Panc1 (cell line): ENCODE measurements at regions not wholly inside any gene's neighbourhood (a gene's known extent, or its start where the extent isn't known, plus 50 kb on each side); places are given as distances from the start of the nearest gene placed in this dataset.

Experiments
- ATAC-seq: fragments of 200-7000 bp; cut with Tn5 transposase; 2 replicates; pipeline ENCODE4 v1.9.1; 2020; ENCODE audit warnings: mild to moderate bottlenecking, moderate library complexity
- BruUV-seq: library from RNA; stranded (reverse); fragments of 400-500 nt; replicated peaks from 2 replicates; lab custom pipeline; 2021; lab: Mats Ljungman, UMichigan
- CTCF ChIA-PET: fragments of 300-600 bp; sonication (Branson Sonifier 250); formaldehyde crosslinking; loops from one replicate; lab custom pipeline; 2022; ENCODE audit warnings: antibody characterized with exemption; lab: Charles Lee
- POLR2A ChIA-PET: fragments of 300-600 bp; sonication (Branson Sonifier 250); formaldehyde crosslinking; loops from one replicate; lab custom pipeline; 2022; ENCODE audit warnings: antibody characterized with exemption; lab: Charles Lee
- DNase-seq: peaks from one replicate; pipeline ENCODE4 v3.0.0-alpha.2; 2010; ENCODE audit warnings: low read depth, low spot score
- H3K27ac ChIP-seq: 2 replicates; pipeline ENCODE4 v1.5.1; 2011; ENCODE audit warnings: mild to moderate bottlenecking, low read length, inconsistent platforms
- H3K27me3 ChIP-seq: fragments of 200-500 bp; sonication (Bioruptor generic); 2 replicates; pipeline ENCODE4 v1.6.0; 2014; ENCODE audit warnings: low read length, inconsistent platforms; ENCODE audit not compliant: control insufficient read depth, insufficient read depth
- H3K36me3 ChIP-seq: fragments of 200-500 bp; sonication (Bioruptor generic); 2 replicates; pipeline ENCODE4 v1.5.1; 2014; ENCODE audit warnings: inconsistent platforms, mild to moderate bottlenecking, low read length, moderate library complexity; ENCODE audit not compliant: control insufficient read depth, insufficient read depth
- H3K4me1 ChIP-seq: 2 replicates; pipeline ENCODE4 v1.5.1; 2011; ENCODE audit warnings: inconsistent platforms, mild to moderate bottlenecking, low read length, moderate library complexity; ENCODE audit not compliant: control insufficient read depth, insufficient read depth
- H3K4me3 ChIP-seq, 2 experiments: 2 replicates each; pipeline ENCODE4 v1.5.1; 2011 to 2012; ENCODE audit warnings: low read depth in 2 of 2, low read length in 2 of 2, mild to moderate bottlenecking in 2 of 2, inconsistent platforms in 1 of 2, moderate library complexity in 1 of 2
- H3K9me3 ChIP-seq: fragments of 200-500 bp; sonication (Bioruptor generic); 2 replicates; pipeline ENCODE4 v1.5.1; 2014; ENCODE audit warnings: low read depth, mild to moderate bottlenecking, inconsistent platforms, low read length, moderate library complexity; ENCODE audit not compliant: control insufficient read depth, insufficient read depth
- POLR2AphosphoS5 ChIP-seq: IDR thresholded peaks from 2 replicates; pipeline ENCODE4 v1.6.1; 2012; ENCODE audit warnings: mild to moderate bottlenecking, low read depth, low read length, moderate library complexity
- SIN3A ChIP-seq: IDR thresholded peaks from 2 replicates; pipeline ENCODE4 v1.6.1; 2012; ENCODE audit warnings: low read depth, mild to moderate bottlenecking, low read length, moderate library complexity, borderline replicate concordance; ENCODE audit not compliant: insufficient read depth
- TCF7L2 ChIP-seq: IDR thresholded peaks from 2 replicates; pipeline ENCODE4 v1.6.1; 2011; ENCODE audit warnings: mild to moderate bottlenecking, low read depth, low read length, inconsistent platforms
- in situ Hi-C: cut with HindIII; loops from 2 replicates; pipeline ENCODE4 v1.10.0; 2016; ENCODE audit warnings: low sequenced_read_pairs, low pct_unique_long_range_greater_than_20kb
- intact Hi-C: fragments of 100-400 bp; cut with micrococcal nuclease; formaldehyde crosslinking; loops from one replicate; pipeline ENCODE4 v1.10.0; 2022; ENCODE audit not compliant: unreplicated experiment
- TF ChIP-seq, protein P1 (sequence below): fragments of 450-650 bp; IDR thresholded peaks from 2 replicates; pipeline ENCODE4 v1.5.1; 2017; ENCODE audit warnings: mild to moderate bottlenecking
- TF ChIP-seq, protein P2 (sequence below), 2 experiments: IDR thresholded peaks; 2 replicates each; pipeline ENCODE4 v1.6.1; 2011 to 2012; ENCODE audit warnings: low read depth in 2 of 2, control low read depth in 1 of 2, low read length in 1 of 2, mild to moderate bottlenecking in 1 of 2, moderate library complexity in 1 of 2; ENCODE audit not compliant: insufficient read depth in 1 of 2

DNA sequence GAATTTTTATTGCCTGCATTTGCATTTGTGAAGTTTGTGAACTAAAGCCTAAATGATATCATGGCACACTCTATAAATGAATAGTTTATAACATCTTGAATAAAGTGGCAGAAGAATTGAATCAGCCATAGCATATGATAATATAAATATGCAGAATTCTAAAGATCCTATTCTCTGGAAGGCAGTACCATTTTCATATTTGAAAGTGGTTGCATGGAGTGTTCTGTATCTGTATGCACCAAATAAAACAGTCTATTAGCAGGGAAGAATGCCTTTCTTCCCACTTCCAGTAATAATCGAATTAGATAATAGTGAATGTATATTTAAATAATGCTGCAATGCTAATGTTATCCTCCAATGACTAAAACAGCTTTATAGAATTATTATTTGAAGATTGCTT, 57.9 kb upstream of the TRIM67 start:
- no peaks in the 10 kb centered on the region for H3K36me3 ChIP-seq
- DNase-seq (no peak), ATAC-seq (no peak)
- ChIA-PET CTCF (no interaction called here), POLR2A (no interaction called here)
- TF ChIP-seq, protein P1, sequence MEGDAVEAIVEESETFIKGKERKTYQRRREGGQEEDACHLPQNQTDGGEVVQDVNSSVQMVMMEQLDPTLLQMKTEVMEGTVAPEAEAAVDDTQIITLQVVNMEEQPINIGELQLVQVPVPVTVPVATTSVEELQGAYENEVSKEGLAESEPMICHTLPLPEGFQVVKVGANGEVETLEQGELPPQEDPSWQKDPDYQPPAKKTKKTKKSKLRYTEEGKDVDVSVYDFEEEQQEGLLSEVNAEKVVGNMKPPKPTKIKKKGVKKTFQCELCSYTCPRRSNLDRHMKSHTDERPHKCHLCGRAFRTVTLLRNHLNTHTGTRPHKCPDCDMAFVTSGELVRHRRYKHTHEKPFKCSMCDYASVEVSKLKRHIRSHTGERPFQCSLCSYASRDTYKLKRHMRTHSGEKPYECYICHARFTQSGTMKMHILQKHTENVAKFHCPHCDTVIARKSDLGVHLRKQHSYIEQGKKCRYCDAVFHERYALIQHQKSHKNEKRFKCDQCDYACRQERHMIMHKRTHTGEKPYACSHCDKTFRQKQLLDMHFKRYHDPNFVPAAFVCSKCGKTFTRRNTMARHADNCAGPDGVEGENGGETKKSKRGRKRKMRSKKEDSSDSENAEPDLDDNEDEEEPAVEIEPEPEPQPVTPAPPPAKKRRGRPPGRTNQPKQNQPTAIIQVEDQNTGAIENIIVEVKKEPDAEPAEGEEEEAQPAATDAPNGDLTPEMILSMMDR, result no peak
- TF ChIP-seq SIN3A (no peak), POLR2AphosphoS5 (no peak), TCF7L2 (no peak)
- TF ChIP-seq, protein P2, sequence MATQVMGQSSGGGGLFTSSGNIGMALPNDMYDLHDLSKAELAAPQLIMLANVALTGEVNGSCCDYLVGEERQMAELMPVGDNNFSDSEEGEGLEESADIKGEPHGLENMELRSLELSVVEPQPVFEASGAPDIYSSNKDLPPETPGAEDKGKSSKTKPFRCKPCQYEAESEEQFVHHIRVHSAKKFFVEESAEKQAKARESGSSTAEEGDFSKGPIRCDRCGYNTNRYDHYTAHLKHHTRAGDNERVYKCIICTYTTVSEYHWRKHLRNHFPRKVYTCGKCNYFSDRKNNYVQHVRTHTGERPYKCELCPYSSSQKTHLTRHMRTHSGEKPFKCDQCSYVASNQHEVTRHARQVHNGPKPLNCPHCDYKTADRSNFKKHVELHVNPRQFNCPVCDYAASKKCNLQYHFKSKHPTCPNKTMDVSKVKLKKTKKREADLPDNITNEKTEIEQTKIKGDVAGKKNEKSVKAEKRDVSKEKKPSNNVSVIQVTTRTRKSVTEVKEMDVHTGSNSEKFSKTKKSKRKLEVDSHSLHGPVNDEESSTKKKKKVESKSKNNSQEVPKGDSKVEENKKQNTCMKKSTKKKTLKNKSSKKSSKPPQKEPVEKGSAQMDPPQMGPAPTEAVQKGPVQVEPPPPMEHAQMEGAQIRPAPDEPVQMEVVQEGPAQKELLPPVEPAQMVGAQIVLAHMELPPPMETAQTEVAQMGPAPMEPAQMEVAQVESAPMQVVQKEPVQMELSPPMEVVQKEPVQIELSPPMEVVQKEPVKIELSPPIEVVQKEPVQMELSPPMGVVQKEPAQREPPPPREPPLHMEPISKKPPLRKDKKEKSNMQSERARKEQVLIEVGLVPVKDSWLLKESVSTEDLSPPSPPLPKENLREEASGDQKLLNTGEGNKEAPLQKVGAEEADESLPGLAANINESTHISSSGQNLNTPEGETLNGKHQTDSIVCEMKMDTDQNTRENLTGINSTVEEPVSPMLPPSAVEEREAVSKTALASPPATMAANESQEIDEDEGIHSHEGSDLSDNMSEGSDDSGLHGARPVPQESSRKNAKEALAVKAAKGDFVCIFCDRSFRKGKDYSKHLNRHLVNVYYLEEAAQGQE (IDR thresholded peaks at IDR 0.05; ENCODE audit: insufficient read depth in 1 of 2, low read depth in 2 of 2, low read length in 1 of 2), result no peak
- no peaks in the 10 kb centered on the region for H3K9me3 ChIP-seq
- no TSS peak for BruUV-seq
- H3K27me3 ChIP-seq, result 0 out of 2 replicates have a peak, but pooled peaks cover 2% of the 10 kb centered on the region
- in situ Hi-C loops, result no loop called here
- intact Hi-C loops, result no loop called here
- no peak overlapping the region for H3K4me3 ChIP-seq
- H3K4me1 ChIP-seq, result no peaks in the 10 kb centered on the region
- H3K27ac ChIP-seq, result no peak overlapping the region

DNA sequence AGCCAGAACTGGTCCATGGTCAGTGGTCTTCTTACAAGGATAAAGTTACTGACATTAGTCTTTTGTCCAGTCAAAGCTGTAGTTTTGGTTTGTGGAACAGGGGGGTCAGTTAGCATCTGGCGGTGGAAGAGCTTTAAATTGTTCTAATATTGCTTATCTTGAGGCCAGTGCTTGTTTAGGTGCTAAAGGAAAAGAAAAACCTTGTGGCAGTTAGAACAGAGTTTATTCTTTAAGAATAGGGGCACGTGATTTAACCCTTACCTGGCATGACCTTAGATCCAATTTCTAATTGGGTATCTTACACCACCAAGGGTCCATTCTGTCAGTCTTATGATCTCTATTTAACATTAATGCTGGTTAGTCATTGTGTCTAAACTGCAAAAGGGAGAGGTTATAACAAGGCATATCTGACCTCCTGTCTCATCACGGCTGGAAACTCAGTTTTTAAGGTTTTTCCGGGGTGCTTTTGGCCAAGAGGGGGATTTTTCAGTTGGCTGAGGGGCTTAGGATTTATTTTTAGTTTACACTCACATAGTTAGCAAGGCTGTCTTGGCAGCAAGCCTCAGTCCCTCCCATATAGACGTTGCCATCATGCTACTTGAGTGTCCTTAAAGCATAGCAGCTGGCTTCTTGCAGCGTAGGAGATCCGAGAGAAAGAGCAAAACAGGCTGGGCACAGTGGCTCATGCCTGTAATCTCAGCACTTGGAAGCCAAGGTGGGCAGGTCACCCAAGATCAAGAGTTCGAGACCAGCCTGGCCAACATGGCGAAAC, 60.1 kb upstream of the FAM89A start:
- no peaks in the 10 kb centered on the region for H3K36me3 ChIP-seq
- H3K27ac ChIP-seq, result no peak overlapping the region
- in situ Hi-C loops, result no loop called here
- 0 out of 2 replicates have a peak, but pooled peaks cover 2% of the 10 kb centered on the region for H3K27me3 ChIP-seq
- no peak for ATAC-seq
- intact Hi-C loops, result loop anchor here (10.0 kb wide), 1 partner anchor 185 kb away; no protein-coding TSS in a partner anchor
- BruUV-seq, result no TSS peak
- TF ChIP-seq, protein P2 (IDR thresholded peaks at IDR 0.05; ENCODE audit: insufficient read depth in 1 of 2, low read depth in 2 of 2, low read length in 1 of 2), result no peak
- TF ChIP-seq TCF7L2, result no peak
- TF ChIP-seq, protein P1, result no peak
- no peak for TF ChIP-seq POLR2AphosphoS5
- no peak for TF ChIP-seq SIN3A
- H3K4me1 ChIP-seq, result no peaks in the 10 kb centered on the region
- POLR2A ChIA-PET, result interaction anchor here (0.9 kb wide), 1 partner anchor 10 kb away, joined by 10 read pairs; no protein-coding TSS in a partner anchor
- H3K9me3 ChIP-seq, result no peaks in the 10 kb centered on the region
- no peak overlapping the region for H3K4me3 ChIP-seq
- no peak for DNase-seq
- CTCF ChIA-PET, result no interaction called here
